GM18517 (cell line): ENCODE measurements at regions not wholly inside any gene's neighbourhood (a gene's known extent, or its start where the extent isn't known, plus 50 kb on each side); places are given as distances from the start of the nearest gene placed in this dataset.

Source experiments
- ATAC-seq: cut with Tn5 transposase; IDR thresholded peaks from one replicate; pipeline ENCODE4 v1.9.1; 2021; ENCODE audit warnings: mild to moderate bottlenecking, moderate library complexity; ENCODE audit not compliant: unreplicated experiment

DNA sequence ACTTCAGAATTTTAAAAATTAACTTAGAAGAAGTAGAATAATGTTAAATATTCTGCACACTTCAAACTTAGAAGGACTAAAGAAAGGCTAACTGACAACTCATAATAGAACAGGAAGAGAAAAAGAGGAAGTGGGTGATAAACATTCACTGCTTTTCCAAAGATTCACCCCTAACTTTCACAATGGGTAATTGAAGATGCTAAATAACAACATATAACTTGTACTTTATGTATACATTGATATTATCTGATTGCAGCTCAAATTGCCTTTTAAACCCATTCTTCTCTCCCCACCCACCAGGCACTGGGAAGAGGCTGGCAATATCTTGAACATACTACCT, 376.6 kb downstream of the EFNA5 start:
- peak; percentile 74 for ATAC-seq

DNA sequence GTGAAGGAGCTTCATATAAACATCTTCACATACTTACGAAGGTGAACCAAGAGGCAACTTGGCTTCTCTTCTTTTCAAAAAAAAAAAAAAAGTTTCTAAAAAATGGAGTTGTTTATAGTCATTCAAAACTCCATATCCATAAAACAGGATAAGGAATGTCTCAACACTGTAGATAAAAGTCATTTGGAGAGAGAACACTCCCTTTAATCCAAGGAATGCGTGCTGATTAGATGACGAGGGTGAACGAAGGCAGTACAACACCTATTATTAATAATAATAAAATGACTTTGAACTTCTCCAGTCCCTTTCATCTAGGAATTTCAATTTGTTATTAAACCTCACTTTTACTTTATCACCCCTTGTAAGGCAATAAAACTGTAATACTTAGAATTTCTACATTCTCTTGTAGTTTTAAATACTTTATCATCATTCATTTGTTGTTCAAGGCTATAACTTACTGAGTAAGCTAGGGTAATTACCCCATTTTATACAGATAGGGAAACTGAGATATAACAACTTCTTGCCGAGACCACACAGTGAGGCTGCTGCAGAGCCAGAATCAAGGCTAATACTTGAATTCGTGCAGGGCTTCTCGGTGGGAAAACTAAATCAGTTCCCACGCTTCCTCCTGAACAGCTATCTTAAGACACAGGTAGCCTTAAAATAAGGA, 377.1 kb downstream of the EFNA5 start:
- ATAC-seq, result peak; percentile 10

DNA sequence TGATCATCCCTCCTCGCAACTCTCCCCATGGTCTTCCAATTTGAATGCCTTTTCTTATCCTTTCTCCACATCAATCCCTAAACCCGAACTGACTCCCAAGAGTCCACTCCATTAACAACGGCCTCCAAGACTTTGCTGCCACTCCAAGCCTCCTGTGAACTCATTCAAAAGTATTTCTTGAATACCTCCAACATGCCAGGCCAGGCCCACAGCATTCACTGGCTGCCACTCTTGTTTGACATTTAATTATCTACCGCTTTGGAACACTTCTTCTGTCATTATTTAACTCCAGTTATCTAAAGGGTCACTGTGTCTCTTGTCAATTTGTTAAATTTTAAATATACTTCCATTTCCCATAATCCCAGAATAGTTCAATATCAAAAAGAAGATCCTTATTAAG, 378.9 kb downstream of the EFNA5 start:
- ATAC-seq, result no peak

DNA sequence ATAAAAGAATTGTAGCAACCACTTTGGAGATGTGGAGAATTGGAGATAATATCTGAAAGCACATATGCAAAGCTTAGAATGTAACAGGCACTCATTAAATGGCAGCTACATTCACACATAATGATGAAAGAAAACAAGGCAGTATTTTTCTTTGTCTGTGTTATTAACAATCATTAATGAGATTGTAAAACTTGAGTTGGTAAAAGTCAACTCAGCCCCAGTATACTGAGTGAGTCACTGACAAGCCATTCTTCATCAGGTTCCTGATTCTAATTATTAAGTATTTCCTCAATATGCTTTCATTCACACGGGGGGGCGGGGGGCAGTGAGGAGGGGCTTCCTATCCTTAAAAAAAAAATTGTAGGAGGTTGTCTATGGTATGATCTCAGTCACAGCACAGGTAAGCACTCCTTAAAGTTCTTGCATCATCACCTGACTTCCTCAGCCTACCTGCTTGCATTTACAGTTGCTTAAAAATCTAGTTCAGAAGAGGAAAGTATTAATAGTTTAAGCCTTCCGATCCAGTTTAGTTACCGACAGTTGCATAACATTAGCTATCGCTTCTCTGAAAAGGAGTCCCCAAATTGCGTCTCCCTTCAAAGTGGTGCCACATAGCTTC, 379.8 kb downstream of the EFNA5 start:
- ATAC-seq, result no peak

DNA sequence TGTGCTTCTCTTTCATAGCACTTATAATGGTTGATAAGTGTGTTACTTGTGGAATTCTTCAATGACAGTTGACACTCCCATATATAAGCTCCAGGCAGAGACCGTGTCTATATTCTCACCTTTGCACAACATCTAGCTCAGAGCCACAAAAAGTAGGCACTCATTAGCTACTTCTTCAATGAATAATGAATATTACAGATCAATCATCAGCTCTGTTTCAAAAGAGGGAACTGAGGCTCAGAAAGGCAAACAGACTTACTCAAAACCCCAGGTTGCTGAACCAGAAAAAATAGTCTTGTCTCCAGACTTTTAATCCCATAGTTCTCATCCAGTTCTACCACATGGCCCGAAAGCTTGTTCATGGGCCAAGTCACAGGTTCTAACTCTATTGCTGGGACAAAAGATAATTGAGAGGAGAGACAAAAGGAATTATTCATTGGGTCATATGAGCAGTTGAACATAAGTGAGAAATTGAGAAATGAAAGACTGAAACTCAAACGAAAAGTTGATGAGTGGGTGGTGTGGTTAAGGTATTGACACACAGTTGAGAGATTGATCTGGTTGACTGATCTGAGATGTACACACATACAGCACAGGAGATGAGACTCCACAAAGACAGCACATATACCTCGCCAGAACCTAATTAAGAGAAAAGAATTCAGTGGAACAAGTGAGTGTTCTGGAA, 381.6 kb downstream of the EFNA5 start:
- ATAC-seq, result peak; percentile 92

DNA sequence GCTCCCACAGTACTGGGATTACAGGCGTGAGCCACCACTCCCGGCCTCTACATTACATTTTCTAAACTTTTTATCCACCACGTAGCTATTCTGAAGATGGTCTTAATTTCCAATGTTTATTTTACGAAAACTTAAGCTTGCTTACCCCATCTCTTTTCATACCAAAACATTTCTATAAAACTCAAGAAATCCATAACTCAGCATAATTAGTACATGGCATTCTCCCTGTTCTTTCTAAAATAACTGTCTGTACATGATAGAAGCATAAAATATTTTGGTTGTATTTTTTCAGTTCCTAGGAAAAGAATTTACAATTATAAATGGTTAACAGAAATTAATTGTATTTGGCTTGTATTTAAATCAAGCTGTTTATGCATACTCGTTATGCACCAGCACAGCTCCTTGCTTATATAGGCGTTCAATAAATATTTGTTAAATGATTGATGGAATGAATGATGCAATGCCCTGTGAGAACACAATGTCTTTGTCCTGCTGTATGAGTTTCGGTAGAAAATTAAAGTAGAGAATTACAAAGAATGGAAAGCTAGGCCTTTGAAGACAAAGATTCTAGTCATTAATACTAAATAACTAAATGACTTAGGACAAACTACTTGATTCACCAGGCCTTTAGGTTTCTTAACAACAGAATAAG, 384.2 kb downstream of the EFNA5 start:
- no peak for ATAC-seq

DNA sequence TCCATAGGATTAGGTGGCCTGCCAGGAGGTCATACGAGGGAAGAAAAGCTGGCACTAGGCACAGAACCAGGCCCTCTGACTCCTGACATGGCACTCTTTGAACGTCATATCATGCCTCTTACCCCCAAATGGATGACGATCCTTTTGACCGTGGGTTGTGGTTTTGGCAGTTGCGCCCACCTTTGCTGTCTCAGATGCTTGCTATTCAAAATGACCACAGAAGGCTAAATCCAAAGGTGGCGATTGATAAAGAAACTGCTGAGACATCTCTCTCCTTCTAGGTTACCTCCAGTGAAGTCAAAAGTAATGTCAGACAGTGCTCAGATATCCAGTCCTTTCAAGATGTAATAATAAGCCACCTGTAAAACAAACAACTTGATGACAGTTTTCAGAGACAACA, 385.0 kb downstream of the EFNA5 start:
- ATAC-seq, result peak; percentile 30

DNA sequence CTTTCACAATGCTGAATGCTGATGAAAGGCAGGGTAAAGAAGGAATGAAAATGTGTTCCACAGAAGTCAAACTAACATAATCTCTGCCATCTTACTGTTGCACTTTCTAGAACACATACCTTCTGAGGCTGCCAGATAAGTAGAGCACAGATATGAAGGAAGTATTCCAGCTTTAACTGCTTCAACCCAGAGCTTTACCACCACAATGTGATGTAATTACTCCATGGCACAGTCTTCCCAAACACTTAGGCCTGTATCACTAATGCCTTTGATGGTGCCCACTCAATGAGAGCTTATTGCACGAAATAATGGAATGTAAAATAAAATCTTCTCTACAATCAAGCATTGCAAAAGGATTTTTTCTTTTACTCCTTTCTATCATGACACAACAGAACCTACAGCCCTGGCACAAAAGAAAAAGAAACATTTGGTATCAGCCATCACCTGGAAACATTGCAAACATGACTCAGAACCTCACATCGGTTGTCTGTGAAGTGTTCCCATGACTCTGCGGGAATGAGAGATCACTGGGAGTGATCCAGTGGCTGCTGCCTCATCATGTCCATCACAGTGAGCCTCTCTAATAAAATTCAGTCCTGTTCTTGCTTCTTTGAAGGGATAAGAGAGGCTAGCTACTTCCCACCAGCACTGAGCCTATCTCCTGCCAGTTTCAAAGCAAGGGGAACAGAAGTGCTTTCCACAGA, 385.8 kb downstream of the EFNA5 start:
- ATAC-seq, result no peak

DNA sequence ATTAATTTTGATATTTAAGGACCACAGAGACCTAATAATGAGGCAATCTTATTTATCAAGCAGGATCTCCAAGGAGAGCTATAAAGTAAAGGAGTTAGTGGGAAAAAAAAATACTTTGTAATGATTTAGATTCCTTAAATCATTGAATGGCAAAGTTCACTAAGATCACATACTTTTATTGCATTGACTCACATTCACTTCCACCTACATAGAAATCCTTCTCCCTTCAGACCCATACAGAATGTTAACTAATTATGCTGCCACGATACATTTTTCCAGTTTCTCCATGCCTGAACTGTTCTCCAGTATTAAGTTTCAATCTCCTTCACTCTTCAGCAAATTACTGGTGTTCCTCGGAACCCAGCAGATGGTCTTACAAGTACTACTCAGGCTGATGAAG, 388.7 kb downstream of the EFNA5 start:
- no peak for ATAC-seq

DNA sequence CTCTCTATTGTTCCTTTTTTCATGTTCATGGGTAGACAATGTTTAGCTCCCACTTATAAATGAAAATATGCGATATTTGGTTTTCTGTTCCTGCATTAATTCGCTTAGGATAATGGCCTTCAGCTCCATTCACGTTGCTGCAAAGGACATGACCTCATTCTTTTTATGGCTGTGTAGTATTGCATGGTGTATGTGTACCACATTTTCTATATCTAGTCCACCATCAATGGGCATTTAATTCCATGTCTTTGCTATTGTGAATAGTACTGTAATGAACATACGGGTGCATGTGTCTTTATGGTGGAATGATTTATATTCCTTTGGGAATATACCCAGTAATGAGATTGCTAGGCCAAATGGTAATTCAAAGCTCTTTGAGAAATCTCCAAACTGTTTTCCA, 392.0 kb downstream of the EFNA5 start:
- ATAC-seq, result no peak

DNA sequence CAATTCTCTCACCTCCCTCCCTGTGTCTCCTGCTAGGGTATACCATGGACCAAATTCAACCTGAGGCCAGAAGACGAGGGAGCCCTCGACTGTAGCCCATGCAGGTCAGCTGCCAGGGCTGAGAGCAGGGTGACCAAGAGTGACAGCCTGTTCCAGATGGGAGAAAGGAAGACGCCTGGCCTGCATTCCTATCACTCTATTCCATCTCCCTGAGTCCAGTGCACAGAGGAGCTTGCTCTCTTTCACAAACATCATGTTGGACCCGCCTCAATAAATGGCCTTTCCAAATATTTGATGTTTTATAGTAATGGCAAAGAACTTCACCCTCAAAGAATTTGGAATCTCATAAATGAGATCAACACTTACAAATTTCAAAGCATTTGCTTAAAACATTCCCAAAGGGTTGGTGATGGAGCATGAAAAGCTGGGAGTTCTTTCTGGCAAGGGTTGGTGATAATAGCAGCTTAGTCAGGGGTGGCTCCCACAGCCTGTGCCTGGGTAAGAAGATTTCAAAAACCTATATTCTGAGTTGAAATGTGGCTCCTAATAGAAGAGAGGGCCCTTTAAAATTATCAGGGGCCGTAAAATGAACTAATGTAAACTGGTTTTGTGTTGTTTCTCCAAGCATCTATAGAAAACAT, 393.1 kb downstream of the EFNA5 start:
- no peak for ATAC-seq

DNA sequence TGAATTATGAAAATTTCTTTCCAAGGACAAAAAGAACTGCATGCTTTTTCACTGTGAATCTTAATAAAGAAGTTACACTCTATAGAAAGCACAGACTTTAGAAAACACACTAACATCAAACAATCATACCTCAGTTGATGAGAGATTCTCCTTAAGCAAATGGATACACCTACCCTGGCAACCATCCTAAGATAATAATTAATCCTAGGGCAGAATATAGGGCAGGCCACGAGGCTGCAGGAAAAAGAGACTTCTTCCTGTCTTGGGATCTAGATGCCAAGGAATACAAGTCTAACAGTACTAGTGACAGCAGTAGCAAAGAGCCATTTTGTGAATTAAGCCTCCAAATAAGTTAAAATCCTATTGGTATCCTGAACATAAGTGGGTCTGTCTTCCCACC, 395.4 kb downstream of the EFNA5 start:
- ATAC-seq, result no peak

DNA sequence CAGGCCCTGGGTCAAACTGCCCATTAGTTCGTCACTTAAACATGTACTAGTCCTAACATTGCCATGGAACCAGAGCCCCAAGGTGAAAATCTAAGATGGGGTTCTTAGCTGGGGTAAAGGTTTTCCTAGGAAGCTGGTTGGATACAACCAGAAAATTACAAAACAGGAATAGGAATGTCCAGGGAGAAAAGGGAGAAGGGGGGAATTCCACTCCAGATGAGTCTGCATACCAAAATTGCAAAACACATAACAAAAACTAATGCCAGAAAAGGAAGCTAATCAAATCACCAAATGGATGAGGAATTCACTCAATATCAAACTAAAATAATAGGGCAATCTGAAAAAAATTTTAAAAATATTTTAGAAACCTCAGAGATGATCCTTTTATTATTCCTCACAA, 396.2 kb downstream of the EFNA5 start:
- ATAC-seq, result no peak

DNA sequence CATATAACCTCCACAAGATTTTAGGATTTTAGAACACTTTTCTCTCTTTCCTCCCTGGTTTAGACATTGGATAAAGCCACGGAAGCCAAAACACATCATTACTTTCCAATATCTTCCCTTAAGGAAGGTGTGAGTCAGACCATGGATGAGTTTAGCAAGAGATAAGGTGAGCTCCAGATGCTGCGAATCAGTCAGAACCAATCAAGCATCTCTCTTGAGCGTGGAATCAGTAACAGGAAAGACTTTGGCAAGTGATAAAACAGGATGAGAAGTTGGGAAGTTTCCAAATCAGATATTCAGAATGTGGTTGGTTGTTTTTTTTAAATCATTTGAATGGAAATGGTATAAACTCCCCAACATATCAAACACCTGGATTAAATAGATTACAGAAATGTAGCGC, 397.8 kb downstream of the EFNA5 start:
- no peak for ATAC-seq

DNA sequence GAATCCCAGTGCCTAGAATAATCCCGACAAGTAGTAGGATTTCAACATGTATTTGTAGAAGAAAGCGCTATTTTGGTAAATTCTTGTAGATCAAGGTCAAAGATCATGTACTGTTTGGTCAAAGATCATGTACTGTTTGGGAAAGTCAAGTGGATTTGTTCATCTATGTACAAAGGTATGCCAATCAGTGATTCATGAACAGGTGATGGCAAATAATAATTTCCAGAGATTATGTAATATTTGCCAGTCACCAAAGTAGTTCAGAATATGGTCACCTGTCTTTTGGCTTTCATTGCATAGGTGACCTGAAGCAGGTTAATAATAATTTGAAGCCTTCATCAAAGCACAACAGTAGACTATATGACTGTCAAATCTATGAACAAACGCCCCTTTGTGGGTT, 398.2 kb downstream of the EFNA5 start:
- no peak for ATAC-seq

DNA sequence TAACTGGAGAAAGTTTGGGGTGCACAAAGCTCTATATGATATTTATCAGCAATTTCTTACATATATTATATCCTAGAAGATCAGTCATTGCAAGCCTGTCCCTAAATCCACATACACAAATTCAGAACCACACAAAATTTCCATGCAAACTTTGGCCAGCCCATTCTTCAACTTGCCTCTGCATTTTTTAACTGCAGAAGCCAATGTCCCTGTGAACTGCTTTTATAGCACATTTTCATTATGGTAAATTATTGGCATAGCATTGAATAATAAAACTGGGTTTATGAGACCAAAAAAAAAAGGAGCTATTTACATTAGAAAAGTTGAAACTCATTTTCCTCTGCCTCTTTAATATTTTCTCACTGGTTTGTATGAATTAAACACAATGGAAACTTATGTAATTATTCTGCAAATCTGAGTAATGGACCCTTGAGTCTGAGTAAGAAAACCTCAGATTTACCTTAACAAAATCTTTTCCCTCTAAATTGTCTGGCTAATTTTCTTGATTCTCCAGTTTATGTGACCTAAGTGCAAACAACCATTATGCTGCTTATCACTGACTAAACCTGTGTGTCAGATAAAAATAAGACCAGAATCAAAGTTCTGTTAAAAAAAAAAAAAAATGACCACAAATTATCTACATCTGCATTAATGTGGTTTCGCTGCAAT, 398.9 kb downstream of the EFNA5 start:
- ATAC-seq, result no peak

DNA sequence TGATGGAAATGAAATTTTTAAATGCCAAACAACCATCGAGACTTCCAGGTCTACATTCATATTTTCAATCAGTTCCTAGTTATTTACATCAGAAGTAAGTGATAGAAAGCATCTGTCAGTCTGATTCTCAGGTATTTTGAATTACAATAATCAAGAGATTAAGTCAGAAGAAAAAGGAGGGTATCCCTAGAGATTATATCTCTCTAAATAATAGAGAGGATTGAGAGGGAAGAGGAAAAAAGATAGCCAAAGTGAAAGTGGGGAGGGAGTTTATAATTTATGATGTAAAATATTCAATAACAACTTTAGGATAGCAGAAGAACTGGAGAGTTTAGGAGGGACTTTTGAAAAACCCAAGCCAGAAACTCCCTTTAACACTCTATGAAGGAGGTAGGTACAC, 400.2 kb downstream of the EFNA5 start:
- ATAC-seq, result no peak

DNA sequence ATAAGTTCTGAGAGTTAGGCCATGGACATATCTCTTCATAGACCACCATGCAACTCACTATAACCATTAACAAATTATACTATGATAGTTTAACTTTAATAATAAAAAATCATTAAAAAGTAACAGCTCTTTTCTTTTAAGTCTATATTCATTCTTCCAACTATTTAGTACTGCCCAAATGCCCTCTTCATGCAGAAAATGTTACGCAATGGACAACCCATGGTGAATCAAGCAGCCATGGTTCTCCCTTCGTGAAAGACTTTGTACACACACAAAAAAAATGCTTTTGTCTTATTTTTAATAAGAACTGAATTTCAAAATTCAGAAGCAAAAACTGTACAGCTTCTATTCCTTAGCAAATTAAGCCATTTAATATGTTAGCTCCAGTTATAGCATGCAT, 401.1 kb downstream of the EFNA5 start:
- no peak for ATAC-seq

DNA sequence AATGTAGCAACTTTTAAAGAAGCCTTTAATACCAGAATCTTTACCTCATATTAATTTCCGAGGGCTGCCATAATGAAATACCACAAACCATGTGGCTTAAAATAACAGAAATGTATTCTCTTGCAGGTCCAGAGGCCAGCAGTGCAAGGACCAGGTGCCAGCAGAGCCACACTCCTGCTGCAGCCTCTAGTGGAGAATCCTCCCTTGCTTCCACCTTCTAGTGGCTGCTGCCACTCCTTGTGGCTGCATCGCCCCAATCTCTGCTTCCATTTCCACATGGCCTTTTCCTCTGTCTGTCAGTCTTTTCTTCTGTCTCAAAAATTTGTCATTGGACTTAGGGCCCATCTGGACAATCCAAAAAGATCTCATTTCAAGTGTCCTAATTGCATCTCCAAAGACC, 401.5 kb downstream of the EFNA5 start:
- no peak for ATAC-seq

DNA sequence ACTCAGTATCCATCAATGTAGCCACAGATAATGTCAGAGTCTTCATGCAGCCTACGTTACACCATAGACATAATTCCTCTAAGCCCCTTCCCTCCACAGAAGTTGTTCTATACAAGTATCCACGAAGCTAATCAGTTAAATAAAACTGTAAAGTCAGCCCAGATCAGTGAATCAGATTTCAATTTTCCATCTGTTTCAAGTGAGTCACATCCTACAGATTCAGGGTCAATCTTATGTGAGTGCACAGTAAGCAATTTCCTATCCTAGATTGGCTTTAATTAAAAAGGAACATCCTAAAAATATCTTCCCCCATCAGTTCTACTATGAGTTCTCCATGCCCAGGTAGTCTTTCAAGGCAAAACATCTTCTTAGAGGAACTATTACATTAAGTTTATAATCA, 402.5 kb downstream of the EFNA5 start:
- no peak for ATAC-seq
